B cell (primary cell): ENCODE measurements at regions not wholly inside any gene's neighbourhood (a gene's known extent, or its start where the extent isn't known, plus 50 kb on each side); places are given as distances from the start of the nearest gene placed in this dataset.

ENCODE experiments used
- ATAC-seq: fragments of 200-7000 bp; cut with Tn5 transposase; one replicate; pipeline ENCODE4 v1.10.0; 2021; ENCODE audit warnings: low read depth, mild to moderate bottlenecking, moderate number of reproducible peaks, moderate library complexity
- CTCF ChIA-PET: fragments of 350-600 bp; sonication (Branson Sonifier 250); formaldehyde crosslinking; loops from one replicate; lab custom pipeline; 2021; ENCODE audit warnings: antibody characterized with exemption, inconsistent platforms; lab: Charles Lee
- POLR2A ChIA-PET: fragments of 350-600 bp; sonication (Branson Sonifier 250); formaldehyde crosslinking; loops from one replicate; lab custom pipeline; 2021; ENCODE audit warnings: antibody characterized with exemption; lab: Charles Lee
- DNase-seq: peaks from one replicate; pipeline ENCODE4 v3.0.0; 2013
- H2AFZ ChIP-seq: 2 replicates; pipeline ENCODE4 v1.6.1; 2012; ENCODE audit warnings: mild to moderate bottlenecking, low read depth, low read length; ENCODE audit not compliant: insufficient read depth, poor library complexity, severe bottlenecking
- H3K27ac ChIP-seq, 2 donors: 1 replicate in 1 of 2; 2 replicates in 1 of 2; pipeline ENCODE4 v1.5.1; 2012 to 2013; ENCODE audit warnings: low read length in 2 of 2, mild to moderate bottlenecking in 2 of 2, moderate library complexity in 1 of 2
- H3K27me3 ChIP-seq, 4 experiments: fragments of 200-600 bp in 1 of 4; sonication (generic) in 1 of 4; replicated peaks in 1 of 4; 1 replicate in 2 of 4; 2 replicates in 2 of 4; pipeline versions ENCODE4 v1.6.1 to v1.7.0; 2013 to 2016; ENCODE audit warnings: low read length in 3 of 4, mild to moderate bottlenecking in 2 of 4, mixed read lengths in 1 of 4, moderate library complexity in 1 of 4; ENCODE audit not compliant: insufficient read depth in 4 of 4, control insufficient read depth in 3 of 4; ENCODE audit errors: control extremely low read depth in 1 of 4
- H3K36me3 ChIP-seq, 2 experiments: replicated peaks in 1 of 2; 1 replicate in 1 of 2; 2 replicates in 1 of 2; pipeline versions ENCODE4 v1.6.1 to v1.7.1; 2013; ENCODE audit warnings: low read length in 1 of 2; ENCODE audit not compliant: insufficient read depth in 2 of 2, control insufficient read depth in 1 of 2; ENCODE audit errors: control extremely low read depth in 1 of 2, extremely low read depth in 1 of 2
- H3K4me1 ChIP-seq, 2 donors: fragments of 200-600 bp in 1 of 2; sonication (generic) in 1 of 2; 1 replicate in 1 of 2; 2 replicates in 1 of 2; pipeline versions ENCODE4 v1.5.1 to v1.6.1; 2013 to 2017; ENCODE audit warnings: low read length in 2 of 2; ENCODE audit not compliant: control insufficient read depth in 2 of 2, insufficient read depth in 2 of 2
- H3K4me2 ChIP-seq: replicated peaks from 2 replicates; pipeline ENCODE3; 2012; ENCODE audit warnings: mild to moderate bottlenecking, low read depth, low read length; ENCODE audit not compliant: poor library complexity, severe bottlenecking
- H3K4me3 ChIP-seq, 5 experiments: fragments of 200-600 bp in 1 of 5; sonication (generic) in 1 of 5; 1 replicate in 3 of 5; 2 replicates in 2 of 5; pipeline versions ENCODE4 v1.5.1 to v1.7.0; 2011 to 2016; ENCODE audit warnings: low read length in 4 of 5, mild to moderate bottlenecking in 4 of 5, low read depth in 2 of 5, control low read depth in 1 of 5, moderate library complexity in 1 of 5; ENCODE audit not compliant: insufficient read depth in 1 of 5; ENCODE audit errors: control extremely low read depth in 1 of 5, extremely low read depth in 1 of 5
- H3K79me2 ChIP-seq: fragments of 200-600 bp; sonication (generic); one replicate; pipeline ENCODE4 v1.6.0; 2016; ENCODE audit warnings: low read length; ENCODE audit not compliant: control insufficient read depth, insufficient read depth
- H3K9ac ChIP-seq: fragments of 200-600 bp; sonication (generic); 2 replicates; pipeline ENCODE4 v1.6.1; 2017; ENCODE audit warnings: mild to moderate bottlenecking, low read length, moderate library complexity
- H3K9me3 ChIP-seq, 3 donors: one replicate each; pipeline versions ENCODE4 v1.6.1 to v1.7.1; 2013; ENCODE audit warnings: low read length in 2 of 3; ENCODE audit not compliant: control insufficient read depth in 2 of 3, insufficient read depth in 1 of 3; ENCODE audit errors: control extremely low read depth in 1 of 3
- H4K20me1 ChIP-seq: 2 replicates; pipeline ENCODE4 v1.6.0; 2012; ENCODE audit warnings: mild to moderate bottlenecking, low read length; ENCODE audit not compliant: insufficient read depth, control insufficient read depth, poor library complexity, severe bottlenecking
- H3K27ac Mint-ChIP-seq: one replicate; pipeline ENCODE4 v1.8.0; 2021; ENCODE audit warnings: mixed read lengths
- H3K27me3 Mint-ChIP-seq: one replicate; pipeline ENCODE4 v1.8.0; 2021; ENCODE audit warnings: mixed read lengths
- H3K4me1 Mint-ChIP-seq: one replicate; pipeline ENCODE4 v1.8.0; 2021; ENCODE audit warnings: mixed read lengths
- H3K4me3 Mint-ChIP-seq: one replicate; pipeline ENCODE4 v1.8.0; 2021; ENCODE audit warnings: mixed read lengths
- H3K9me3 Mint-ChIP-seq: one replicate; pipeline ENCODE4 v1.8.0; 2022; ENCODE audit warnings: mixed read lengths; ENCODE audit not compliant: insufficient read depth
- CTCF ChIP-seq: fragments of 200-600 bp; IDR thresholded peaks from one replicate; pipeline ENCODE4 v1.8.0; 2022; ENCODE audit warnings: antibody characterized with exemption, mild to moderate bottlenecking
- EZH2 ChIP-seq: IDR thresholded peaks from 2 replicates; pipeline ENCODE4 v1.6.1; 2012; ENCODE audit warnings: borderline replicate concordance, low read depth, mild to moderate bottlenecking, moderate library complexity, low read length; ENCODE audit not compliant: insufficient read depth, poor library complexity, severe bottlenecking
- WGBS: methylation state at CpG from one replicate; pipeline ENCODE4 v1.1.5; 2013; ENCODE audit warnings: missing lambda C conversion rate; ENCODE audit not compliant: insufficient coverage; 5-methylcytosine and 5-hydroxymethylcytosine counted together
- intact Hi-C: fragments of 100-400 bp; cut with micrococcal nuclease; formaldehyde crosslinking; loops from one replicate; pipeline ENCODE4 v1.10.0; 2022

GRCh38 chr10:44178281-44178680 lies 206.6 kb downstream of the CXCL12 start:
- intact Hi-C loops: no loop called here
- no peak overlapping the region for H2AFZ ChIP-seq
- no peaks in the 10 kb centered on the region for H3K4me1 ChIP-seq
- ChIA-PET CTCF (no interaction called here), POLR2A (no interaction called here)
- ATAC-seq (no peak), DNase-seq (no peak)
- H3K27me3 ChIP-seq: no peaks in the 10 kb centered on the region
- no peak overlapping the region for H3K4me3 ChIP-seq
- no peaks in the 10 kb centered on the region for H3K36me3 ChIP-seq
- WGBS: no CpG with 5 or more reads among the region's 3 CpGs
- H3K4me2 ChIP-seq: no peak overlapping the region
- no peaks in the 10 kb centered on the region for H3K9me3 Mint-ChIP-seq
- H3K79me2 ChIP-seq: no peaks in the 10 kb centered on the region
- no peak overlapping the region for H3K27ac ChIP-seq
- H4K20me1 ChIP-seq: no peaks in the 10 kb centered on the region
- no peak overlapping the region for H3K9ac ChIP-seq
- no peaks in the 10 kb centered on the region for H3K4me1 Mint-ChIP-seq
- TF ChIP-seq CTCF (no peak), EZH2 (no peak)
- H3K27me3 Mint-ChIP-seq: no peaks in the 10 kb centered on the region
- H3K4me3 Mint-ChIP-seq: no peak overlapping the region
- no peak overlapping the region for H3K27ac Mint-ChIP-seq
- peaks cover 0 to 2% (median 0%) of the 10 kb centered on the region in 3 donors for H3K9me3 ChIP-seq

- ATAC-seq: no peak
- H3K27me3 Mint-ChIP-seq: no peaks in the 10 kb centered on the region
- no peaks in the 10 kb centered on the region for H3K4me1 ChIP-seq
- H3K27ac ChIP-seq: no peak overlapping the region
- no peak overlapping the region for H2AFZ ChIP-seq
- H3K4me1 Mint-ChIP-seq: no peaks in the 10 kb centered on the region
- no peak overlapping the region for H3K9ac ChIP-seq
- TF ChIP-seq CTCF (no peak), EZH2 (no peak)
- peaks cover 0 to 2% (median 0%) of the 10 kb centered on the region in 3 donors for H3K9me3 ChIP-seq
- no peak overlapping the region for H3K4me2 ChIP-seq
- ChIA-PET POLR2A (no interaction called here), CTCF (no interaction called here)
- intact Hi-C loops: no loop called here
- H3K4me3 Mint-ChIP-seq: no peak overlapping the region
- no peaks in the 10 kb centered on the region for H3K27me3 ChIP-seq
- H3K36me3 ChIP-seq: no peaks in the 10 kb centered on the region
- H4K20me1 ChIP-seq: no peaks in the 10 kb centered on the region
- H3K79me2 ChIP-seq: no peaks in the 10 kb centered on the region
- H3K4me3 ChIP-seq: no peak overlapping the region
- no peak for DNase-seq
- no peak overlapping the region for H3K27ac Mint-ChIP-seq
- WGBS: 86% methylated on average over 7 of the region's 7 CpGs
- no peaks in the 10 kb centered on the region for H3K9me3 Mint-ChIP-seq
These were observed 207.3 kb downstream of the CXCL12 start for GRCh38 chr10:44177610-44178009.
